SU-DHL-6 (cell line): ENCODE measurements at regions not wholly inside any gene's neighbourhood (a gene's known extent, or its start where the extent isn't known, plus 50 kb on each side); places are given as distances from the start of the nearest gene placed in this dataset.

Experiments
- CTCF ChIP-seq: fragments of 200-600 bp; sonication (generic); IDR thresholded peaks from one replicate; pipeline ENCODE4 v1.5.1; 2017; ENCODE audit warnings: antibody characterized with exemption, mild to moderate bottlenecking, low read length, moderate library complexity; ENCODE audit not compliant: insufficient read depth, poor library complexity, severe bottlenecking
- EZH2phosphoT487 ChIP-seq: fragments of 200-600 bp; sonication (generic), shearing (Covaris generic); conservative IDR thresholded peaks from 2 replicates; pipeline ENCODE4 v1.6.1; 2018; ENCODE audit warnings: mild to moderate bottlenecking, antibody characterized with exemption, low read length, moderate library complexity, mixed read lengths

- no peak for TF ChIP-seq CTCF
- TF ChIP-seq EZH2phosphoT487, result no peak
Measured at GRCh38 chr12:77681726-77682125, 149.0 kb upstream of the NAV3 start.
